DOHH2 (cell line): ENCODE measurements at regions not wholly inside any gene's neighbourhood (a gene's known extent, or its start where the extent isn't known, plus 50 kb on each side); places are given as distances from the start of the nearest gene placed in this dataset.

Source experiments
- CTCF ChIP-seq: fragments of 200-600 bp; sonication (generic); IDR thresholded peaks from one replicate; pipeline ENCODE4 v1.5.1; 2014; ENCODE audit warnings: antibody characterized with exemption, mild to moderate bottlenecking, low read depth, low read length; ENCODE audit not compliant: poor library complexity, severe bottlenecking
- EZH2phosphoT487 ChIP-seq: fragments of 200-600 bp; sonication (generic); IDR thresholded peaks from 2 replicates; pipeline ENCODE4 v1.6.1; 2017; ENCODE audit warnings: borderline replicate concordance, mild to moderate bottlenecking, antibody characterized with exemption, low read length, moderate library complexity, mixed read lengths

GRCh38 chr15:62816342-62817069 is 226.0 kb upstream of the TPM1 start:
- TF ChIP-seq CTCF, result no peak
- no peak for TF ChIP-seq EZH2phosphoT487
